NCI-H1694 treated with DMSO at 0.1 percent for 48 hours (cell line): ENCODE measurements at regions not wholly inside any gene's neighbourhood (a gene's known extent, or its start where the extent isn't known, plus 50 kb on each side); places are given as distances from the start of the nearest gene placed in this dataset.
"Not testable (repeated sequence)": the region's sequence is repeated elsewhere in the genome, so short reads cannot be mapped to it uniquely, and the experiment has no call there.

Source experiments
- DNase-seq: peaks from one replicate; lab custom pipeline; 2025; lab: John Stamatoyannopoulos, UW

- DNase-seq, result no peak
These were observed 470.5 kb downstream of the LTN1 start for GRCh38 chr21:28522014-28522799.

- DNase-seq, result no peak
These were observed 474.0 kb downstream of the LTN1 start for GRCh38 chr21:28518630-28519029.

- DNase-seq, result peak; percentile 51
These were observed 475.6 kb downstream of the LTN1 start for GRCh38 chr21:28516991-28517592.

- DNase-seq, result no peak
These were observed 476.7 kb downstream of the LTN1 start for GRCh38 chr21:28516021-28516420.

GRCh38 chr21:28513428-28513827 is 479.2 kb downstream of the LTN1 start:
- no peak for DNase-seq

- no peak for DNase-seq
These were observed 483.6 kb downstream of the LTN1 start for GRCh38 chr21:28509031-28509430.

GRCh38 chr21:28508126-28508525 is 484.6 kb downstream of the LTN1 start:
- no peak for DNase-seq

GRCh38 chr21:28496517-28496916 is 496.2 kb downstream of the LTN1 start:
- DNase-seq, result no peak

GRCh38 chr21:28492127-28492526 is 500.6 kb downstream of the LTN1 start:
- no peak for DNase-seq

- DNase-seq, result no peak
These were observed 502.8 kb downstream of the LTN1 start for GRCh38 chr21:28489821-28490350.

- DNase-seq, result no peak
These were observed 503.5 kb downstream of the LTN1 start for GRCh38 chr21:28489162-28489561.

GRCh38 chr21:28487455-28488070 is 505.1 kb downstream of the LTN1 start:
- no peak for DNase-seq

GRCh38 chr21:28485301-28486022 is 507.2 kb downstream of the LTN1 start:
- DNase-seq, result no peak

GRCh38 chr21:28483301-28484035 is 509.2 kb downstream of the LTN1 start:
- DNase-seq, result no peak

GRCh38 chr21:28482657-28483056 is 510.0 kb downstream of the LTN1 start:
- no peak for DNase-seq

GRCh38 chr21:28480470-28480869 is 512.2 kb downstream of the LTN1 start:
- no peak for DNase-seq

- no peak for DNase-seq
These were observed 519.0 kb downstream of the LTN1 start for GRCh38 chr21:28473530-28474220.

GRCh38 chr21:28472543-28472942 is 520.1 kb downstream of the LTN1 start:
- DNase-seq, result not testable (repeated sequence)

- DNase-seq, result no peak
These were observed 527.7 kb downstream of the LTN1 start for GRCh38 chr21:28464988-28465387.

GRCh38 chr21:28464095-28464494 is 528.6 kb downstream of the LTN1 start:
- no peak for DNase-seq

- DNase-seq, result no peak
These were observed 533.5 kb downstream of the LTN1 start for GRCh38 chr21:28459193-28459592.
